Skeletal muscle tissue (tissue), 3 donors: ENCODE measurements at regions not wholly inside any gene's neighbourhood (a gene's known extent, or its start where the extent isn't known, plus 50 kb on each side); places are given as distances from the start of the nearest gene placed in this dataset.

Source experiments
- H3K27ac ChIP-seq: one replicate; pipeline ENCODE4 v1.7.0; 2013; ENCODE audit warnings: mild to moderate bottlenecking, low read depth, low read length, inconsistent platforms
- H3K27me3 ChIP-seq, 3 donors: one replicate each; pipeline ENCODE4 v1.7.0; 2013; ENCODE audit warnings: low read length in 3 of 3; ENCODE audit not compliant: control insufficient read depth in 3 of 3, insufficient read depth in 3 of 3
- H3K36me3 ChIP-seq, 3 donors: one replicate each; pipeline ENCODE4 v1.7.0; 2013; ENCODE audit warnings: low read length in 3 of 3; ENCODE audit not compliant: control insufficient read depth in 3 of 3, insufficient read depth in 3 of 3
- H3K4me1 ChIP-seq, 3 donors: one replicate each; pipeline ENCODE4 v1.7.0; 2013; ENCODE audit warnings: low read length in 3 of 3, mild to moderate bottlenecking in 3 of 3; ENCODE audit not compliant: control insufficient read depth in 3 of 3, insufficient read depth in 3 of 3
- H3K4me3 ChIP-seq, 3 donors: one replicate each; pipeline ENCODE4 v1.7.0; 2013; ENCODE audit warnings: low read length in 3 of 3
- H3K9ac ChIP-seq, 3 donors: one replicate each; pipeline ENCODE4 v1.7.0; 2013; ENCODE audit warnings: low read length in 3 of 3, mild to moderate bottlenecking in 3 of 3, moderate library complexity in 2 of 3, low read depth in 1 of 3
- H3K9me3 ChIP-seq, 3 donors: one replicate each; pipeline ENCODE4 v1.7.0; 2013; ENCODE audit warnings: low read length in 3 of 3; ENCODE audit not compliant: control insufficient read depth in 3 of 3
- donor health status: Osteomylitis.

- peaks cover 31 to 42% (median 41%) of the 10 kb centered on the region in 3 donors for H3K4me1 ChIP-seq
- H3K4me3 ChIP-seq = peak overlapping the region; percentile 79 to 83 (median 83)
- no peaks in the 10 kb centered on the region for H3K36me3 ChIP-seq
- peak overlapping the region; percentile 74 to 92 (median 87) for H3K9ac ChIP-seq
- H3K27me3 ChIP-seq = no peaks in the 10 kb centered on the region
- no peaks in the 10 kb centered on the region for H3K9me3 ChIP-seq
- H3K27ac ChIP-seq = peak overlapping the region; percentile 81
These were observed 59.5 kb upstream of the GSE1 start for GRCh38 chr16:85553436-85554113.

GRCh38 chr16:85554114-85554888 is 58.8 kb upstream of the GSE1 start:
- Histone ChIP-seq H3K27me3 (no peaks in the 10 kb centered on the region), H3K4me3 (peak overlapping the region; percentile 79 to 83 (median 83)), H3K4me1 (peaks cover 38 to 48% (median 48%) of the 10 kb centered on the region in 3 donors), H3K9ac (peak overlapping the region; percentile 75 to 92 (median 87)), H3K36me3 (no peaks in the 10 kb centered on the region), H3K27ac (peak overlapping the region; percentile 82), H3K9me3 (no peaks in the 10 kb centered on the region)

GRCh38 chr16:85554889-85555718 is 58.0 kb upstream of the GSE1 start:
- H3K27me3 ChIP-seq = no peaks in the 10 kb centered on the region
- H3K9me3 ChIP-seq = no peaks in the 10 kb centered on the region
- H3K4me1 ChIP-seq = peaks cover 43 to 52% (median 46%) of the 10 kb centered on the region in 3 donors
- peak overlapping the region; percentile 77 to 80 (median 79) for H3K4me3 ChIP-seq
- no peaks in the 10 kb centered on the region for H3K36me3 ChIP-seq
- peak overlapping the region; percentile 82 for H3K27ac ChIP-seq
- peak overlapping the region; percentile 65 to 79 (median 75) for H3K9ac ChIP-seq

- Histone ChIP-seq H3K4me3 (peak overlapping the region; percentile 77 to 80 (median 79)), H3K9ac (peak overlapping the region; percentile 76 to 78 (median 77)), H3K9me3 (no peaks in the 10 kb centered on the region), H3K27ac (peak overlapping the region; percentile 82), H3K36me3 (no peaks in the 10 kb centered on the region), H3K27me3 (no peaks in the 10 kb centered on the region), H3K4me1 (peaks cover 40 to 44% (median 40%) of the 10 kb centered on the region in 3 donors)
These were observed 57.2 kb upstream of the GSE1 start for GRCh38 chr16:85555719-85556455.

GRCh38 chr16:85556456-85557082 is 56.6 kb upstream of the GSE1 start:
- H3K27ac ChIP-seq = peak overlapping the region; percentile 82
- no peaks in the 10 kb centered on the region for H3K9me3 ChIP-seq
- peak overlapping the region; percentile 77 to 80 (median 79) for H3K4me3 ChIP-seq
- no peaks in the 10 kb centered on the region for H3K27me3 ChIP-seq
- H3K9ac ChIP-seq = peak overlapping the region; percentile 20 to 81 (median 78)
- no peaks in the 10 kb centered on the region for H3K36me3 ChIP-seq
- H3K4me1 ChIP-seq = peaks cover 39 to 46% (median 41%) of the 10 kb centered on the region in 3 donors

- peak overlapping the region; percentile 67 to 79 (median 77) for H3K4me3 ChIP-seq
- no peaks in the 10 kb centered on the region for H3K36me3 ChIP-seq
- H3K9me3 ChIP-seq = no peaks in the 10 kb centered on the region
- H3K9ac ChIP-seq = peak overlapping the region; percentile 68 to 81 (median 73)
- no peaks in the 10 kb centered on the region for H3K27me3 ChIP-seq
- peak overlapping the region; percentile 82 for H3K27ac ChIP-seq
- peaks cover 41 to 53% (median 48%) of the 10 kb centered on the region in 3 donors for H3K4me1 ChIP-seq
These were observed 55.8 kb upstream of the GSE1 start for GRCh38 chr16:85557083-85557970.

GRCh38 chr16:85557971-85558657 is 55.0 kb upstream of the GSE1 start:
- no peaks in the 10 kb centered on the region for H3K9me3 ChIP-seq
- H3K36me3 ChIP-seq = no peaks in the 10 kb centered on the region
- peak overlapping the region; percentile 82 for H3K27ac ChIP-seq
- no peaks in the 10 kb centered on the region for H3K27me3 ChIP-seq
- H3K9ac ChIP-seq = peak overlapping the region; percentile 68 to 81 (median 73)
- H3K4me3 ChIP-seq = peak overlapping the region; percentile 52 to 79 (median 67)
- peaks cover 42 to 57% (median 52%) of the 10 kb centered on the region in 3 donors for H3K4me1 ChIP-seq

- H3K9me3 ChIP-seq = no peaks in the 10 kb centered on the region
- no peak overlapping the region for H3K27ac ChIP-seq
- peaks cover 53 to 68% (median 66%) of the 10 kb centered on the region in 3 donors for H3K4me1 ChIP-seq
- no peak overlapping the region for H3K9ac ChIP-seq
- H3K27me3 ChIP-seq = no peaks in the 10 kb centered on the region
- no peaks in the 10 kb centered on the region for H3K36me3 ChIP-seq
- H3K4me3 ChIP-seq = no peak overlapping the region
These were observed 52.2 kb upstream of the GSE1 start for GRCh38 chr16:85560932-85561247.
